Coronary artery (tissue), 2 donors: ENCODE measurements at regions not wholly inside any gene's neighbourhood (a gene's known extent, or its start where the extent isn't known, plus 50 kb on each side); places are given as distances from the start of the nearest gene placed in this dataset.
"Not testable (repeated sequence)": the region's sequence is repeated elsewhere in the genome, so short reads cannot be mapped to it uniquely, and the experiment has no call there.

Experiments used
- DNase-seq: peaks from one replicate; pipeline ENCODE4 v3.0.0-alpha.2; 2017; ENCODE audit warnings: low spot score
- H3K27ac ChIP-seq, 2 donors: fragments of 200-600 bp; sonication (generic); one replicate each; pipeline ENCODE4 v1.5.1; 2016 to 2019
- H3K4me3 ChIP-seq: fragments of 200-600 bp; sonication (generic); 2 replicates; pipeline ENCODE4 v1.5.1; 2016; ENCODE audit warnings: mild to moderate bottlenecking, moderate library complexity
- TF ChIP-seq, protein P1 (sequence below): fragments of 200-600 bp; sonication (generic); IDR thresholded peaks from one replicate; pipeline ENCODE4 v1.5.1; 2019; ENCODE audit warnings: antibody characterized with exemption

DNA sequence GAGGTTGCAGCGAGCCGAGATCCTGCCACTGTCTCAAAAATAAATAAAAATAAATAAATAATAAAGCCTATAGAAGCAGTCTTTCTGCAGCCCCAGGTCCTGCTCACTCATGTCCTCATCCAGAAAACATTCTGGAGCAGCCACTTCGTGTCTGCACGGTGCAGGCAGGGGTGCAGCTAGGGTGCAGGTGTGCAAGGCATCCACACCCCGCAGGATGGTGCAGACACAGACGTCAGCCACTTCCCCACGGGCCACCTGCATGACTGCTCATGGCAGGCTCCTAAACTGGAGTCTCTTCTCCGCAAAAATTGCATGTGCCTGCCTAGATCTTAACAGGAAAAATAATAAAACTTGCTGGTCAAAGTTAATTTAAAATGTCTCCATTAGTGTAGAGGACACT lies 80.2 kb upstream of the SNTG2 start:
- TF ChIP-seq, protein P1, sequence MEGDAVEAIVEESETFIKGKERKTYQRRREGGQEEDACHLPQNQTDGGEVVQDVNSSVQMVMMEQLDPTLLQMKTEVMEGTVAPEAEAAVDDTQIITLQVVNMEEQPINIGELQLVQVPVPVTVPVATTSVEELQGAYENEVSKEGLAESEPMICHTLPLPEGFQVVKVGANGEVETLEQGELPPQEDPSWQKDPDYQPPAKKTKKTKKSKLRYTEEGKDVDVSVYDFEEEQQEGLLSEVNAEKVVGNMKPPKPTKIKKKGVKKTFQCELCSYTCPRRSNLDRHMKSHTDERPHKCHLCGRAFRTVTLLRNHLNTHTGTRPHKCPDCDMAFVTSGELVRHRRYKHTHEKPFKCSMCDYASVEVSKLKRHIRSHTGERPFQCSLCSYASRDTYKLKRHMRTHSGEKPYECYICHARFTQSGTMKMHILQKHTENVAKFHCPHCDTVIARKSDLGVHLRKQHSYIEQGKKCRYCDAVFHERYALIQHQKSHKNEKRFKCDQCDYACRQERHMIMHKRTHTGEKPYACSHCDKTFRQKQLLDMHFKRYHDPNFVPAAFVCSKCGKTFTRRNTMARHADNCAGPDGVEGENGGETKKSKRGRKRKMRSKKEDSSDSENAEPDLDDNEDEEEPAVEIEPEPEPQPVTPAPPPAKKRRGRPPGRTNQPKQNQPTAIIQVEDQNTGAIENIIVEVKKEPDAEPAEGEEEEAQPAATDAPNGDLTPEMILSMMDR = no peak
- Histone ChIP-seq H3K4me3 (no peak overlapping the region), H3K27ac (no peak overlapping the region)
- peak; percentile 47 for DNase-seq

DNA sequence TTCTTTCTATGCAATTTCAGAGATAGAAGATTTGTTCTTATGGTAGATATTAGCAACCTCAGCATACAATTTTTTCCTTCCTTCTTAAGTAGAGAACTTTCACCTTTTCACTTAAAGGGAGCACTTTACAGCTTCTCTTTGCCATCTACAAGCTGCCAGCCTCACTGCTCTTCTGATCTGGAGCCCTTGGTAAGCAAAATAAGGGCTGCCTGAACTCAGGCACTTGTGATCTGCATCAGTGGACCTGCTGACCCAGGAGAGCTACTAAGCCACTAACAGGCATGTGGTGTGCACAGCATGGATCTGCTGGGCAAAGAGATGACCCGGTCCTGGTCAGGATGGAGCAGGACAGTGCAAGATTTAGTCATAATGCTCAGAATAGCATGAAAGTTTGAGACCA lies 80.8 kb upstream of the SNTG2 start:
- no peak overlapping the region for H3K27ac ChIP-seq
- no peak overlapping the region for H3K4me3 ChIP-seq
- TF ChIP-seq, protein P1 = no peak
- DNase-seq = peak; percentile 11

DNA sequence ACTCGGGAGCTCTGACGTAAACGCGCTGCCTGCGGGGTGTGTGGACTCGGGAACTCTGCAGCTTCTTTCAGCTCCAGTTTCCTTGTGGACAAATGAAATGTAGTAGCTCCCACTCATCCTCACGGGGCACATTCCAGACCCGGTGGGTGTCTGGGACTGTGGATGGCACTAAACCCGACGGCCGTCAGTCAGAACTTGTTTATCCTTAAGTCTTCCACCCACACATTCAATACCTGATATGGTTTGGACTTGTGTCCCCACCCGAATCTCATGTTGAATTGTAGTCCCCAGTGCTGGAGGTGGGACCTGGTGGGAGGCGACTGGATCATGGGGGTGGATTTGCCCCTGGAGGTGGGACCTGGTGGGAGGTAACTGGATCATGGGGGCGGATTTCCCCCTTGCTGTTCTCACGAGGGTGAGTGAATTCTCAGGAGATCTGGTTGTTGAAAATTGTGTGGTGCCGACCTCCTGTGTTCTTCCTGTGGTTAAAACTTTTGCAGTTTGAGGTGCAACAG lies 81.2 kb upstream of the SNTG2 start:
- TF ChIP-seq, protein P1 = no peak
- no peak overlapping the region for H3K4me3 ChIP-seq
- no peak for DNase-seq
- H3K27ac ChIP-seq = no peak overlapping the region

DNA sequence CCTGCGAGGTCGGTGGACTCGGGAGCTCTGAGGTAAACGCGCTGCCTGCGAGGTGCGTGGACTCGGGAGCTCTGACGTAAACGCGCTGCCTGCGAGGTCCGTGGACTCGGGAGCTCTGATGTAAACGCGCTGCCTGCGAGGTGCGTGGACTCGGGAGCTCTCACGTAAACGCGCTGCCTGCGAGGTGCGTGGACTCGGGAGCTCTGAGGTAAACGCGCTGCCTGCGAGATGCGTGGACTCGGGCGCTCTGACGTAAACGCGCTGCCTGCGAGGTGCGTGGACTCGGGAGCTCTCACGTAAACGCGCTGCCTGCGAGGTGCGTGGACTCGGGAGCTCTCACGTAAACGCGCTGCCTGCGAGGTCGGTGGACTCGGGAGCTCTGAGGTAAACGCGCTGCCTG lies 81.8 kb upstream of the SNTG2 start:
- not testable (repeated sequence) for DNase-seq, H3K27ac ChIP-seq, H3K4me3 ChIP-seq

DNA sequence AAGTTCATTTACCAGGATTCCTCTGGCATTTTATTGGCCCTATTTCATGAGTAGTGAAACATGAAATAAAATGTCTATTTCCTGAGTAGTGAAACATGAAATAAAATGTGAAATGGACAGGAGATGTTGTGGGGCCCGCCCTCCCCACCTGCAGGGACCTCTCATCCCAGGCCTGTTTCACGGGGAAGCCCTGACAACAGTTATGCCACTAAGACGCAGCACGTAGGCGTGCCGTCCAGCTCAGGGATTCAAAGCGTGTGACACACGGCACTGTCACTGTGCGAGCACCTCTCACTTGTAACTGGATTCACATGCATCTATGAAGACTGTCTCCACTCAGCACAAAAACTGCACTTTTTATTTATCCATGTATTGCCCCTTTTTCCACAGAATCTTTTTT lies 83.4 kb upstream of the SNTG2 start:
- H3K27ac ChIP-seq = no peak overlapping the region
- TF ChIP-seq, protein P1 = no peak
- no peak overlapping the region for H3K4me3 ChIP-seq
- no peak for DNase-seq

DNA sequence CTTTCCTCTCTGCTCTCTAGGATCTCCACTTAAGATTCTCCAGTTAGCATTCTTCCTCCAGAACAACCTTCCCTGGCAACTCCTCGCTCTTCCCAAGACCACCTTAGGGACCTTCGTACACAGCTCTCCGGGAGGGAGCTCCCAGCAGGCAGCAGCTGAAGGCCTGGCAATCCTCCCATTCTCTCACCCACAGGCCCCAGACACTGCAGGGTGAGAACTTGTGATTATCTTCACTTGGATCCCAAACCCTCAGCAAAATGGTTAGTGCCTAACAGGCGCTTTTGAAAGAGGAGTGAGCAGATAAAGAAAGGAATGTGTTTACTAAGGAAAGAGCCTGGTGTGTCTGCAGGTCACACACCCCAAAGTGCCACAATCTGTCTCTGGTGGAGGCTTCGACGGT lies 83.8 kb upstream of the SNTG2 start:
- Histone ChIP-seq H3K4me3 (no peak overlapping the region), H3K27ac (no peak overlapping the region)
- TF ChIP-seq, protein P1 = no peak
- peak; percentile 26 for DNase-seq

DNA sequence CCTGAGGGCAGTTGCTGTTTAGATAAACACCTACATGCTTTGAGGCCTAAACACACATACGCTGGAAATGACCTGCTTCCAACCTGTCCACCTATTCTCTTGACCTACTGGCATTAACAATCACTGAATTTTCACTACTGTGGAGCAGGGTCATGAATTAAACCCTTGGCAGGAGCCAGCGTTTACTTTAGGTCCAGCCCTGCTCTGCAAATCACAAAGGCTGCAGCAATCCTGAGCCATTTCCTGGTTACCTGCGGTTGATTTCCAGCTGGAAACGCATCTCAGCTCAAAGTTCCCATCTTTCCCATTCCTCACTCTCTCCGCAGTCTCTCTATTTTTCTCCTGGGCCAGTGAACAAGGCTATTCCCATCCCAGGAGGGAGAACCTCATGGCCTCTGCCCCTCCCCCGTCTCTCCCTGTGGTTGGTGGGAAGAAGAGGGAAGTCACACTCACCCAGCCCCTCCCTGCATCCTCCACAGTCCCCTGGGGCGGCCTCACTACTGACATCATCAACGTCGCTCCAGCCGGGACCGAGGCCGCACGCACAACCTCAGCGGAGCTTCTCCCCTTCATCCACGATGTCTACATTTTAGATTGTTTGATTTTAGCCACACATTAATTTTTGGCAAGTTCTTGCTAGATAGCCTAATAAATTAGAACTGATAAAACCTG lies 84.5 kb upstream of the SNTG2 start:
- Histone ChIP-seq H3K4me3 (no peak overlapping the region), H3K27ac (no peak overlapping the region)
- peak; percentile 45 for DNase-seq
- TF ChIP-seq, protein P1 = no peak
